ENCODE measurements at regions not wholly inside any gene's neighbourhood (a gene's known extent, or its start where the extent isn't known, plus 50 kb on each side); places are given as distances from the start of the nearest gene placed in this dataset.

DNA sequence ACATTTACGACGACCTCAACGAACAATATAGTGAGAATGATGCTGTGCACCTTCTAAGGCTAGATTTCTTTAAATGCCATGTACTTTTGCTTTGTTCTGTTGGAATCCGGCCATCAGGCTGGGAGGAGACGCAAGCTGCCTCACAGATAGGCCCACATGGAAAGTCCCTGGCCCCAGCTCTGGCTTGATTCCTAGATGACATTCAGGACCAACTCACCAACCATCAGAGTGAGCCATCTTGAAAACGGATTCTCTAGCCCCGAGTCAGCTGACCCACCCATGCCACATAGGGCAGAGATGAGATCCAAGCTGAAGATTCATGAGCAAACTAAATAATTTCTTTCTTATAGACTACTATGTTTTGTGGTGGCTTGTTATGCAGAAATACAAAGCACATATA lies 164.4 kb downstream of the ZNF281 start:
- no peak for DNase-seq

- no peak for DNase-seq
Measured at GRCh38 chr1:200243042-200243437, 166.8 kb downstream of the ZNF281 start.

- DNase-seq = no peak
Measured at GRCh38 chr1:200242110-200243041, 167.5 kb downstream of the ZNF281 start.

GRCh38 chr1:200240656-200241055 lies 169.2 kb downstream of the ZNF281 start:
- DNase-seq = no peak

GRCh38 chr1:200238311-200238710 lies 171.5 kb downstream of the ZNF281 start:
- no peak for DNase-seq

- DNase-seq = no peak
Measured at GRCh38 chr1:200237066-200237465, 172.8 kb downstream of the ZNF281 start.

- DNase-seq = no peak
Measured at GRCh38 chr1:200234938-200235337, 174.9 kb downstream of the ZNF281 start.

GRCh38 chr1:200233393-200233792 lies 176.4 kb downstream of the ZNF281 start:
- DNase-seq = no peak

GRCh38 chr1:200231787-200232231 lies 178.0 kb downstream of the ZNF281 start:
- DNase-seq = no peak

DNA sequence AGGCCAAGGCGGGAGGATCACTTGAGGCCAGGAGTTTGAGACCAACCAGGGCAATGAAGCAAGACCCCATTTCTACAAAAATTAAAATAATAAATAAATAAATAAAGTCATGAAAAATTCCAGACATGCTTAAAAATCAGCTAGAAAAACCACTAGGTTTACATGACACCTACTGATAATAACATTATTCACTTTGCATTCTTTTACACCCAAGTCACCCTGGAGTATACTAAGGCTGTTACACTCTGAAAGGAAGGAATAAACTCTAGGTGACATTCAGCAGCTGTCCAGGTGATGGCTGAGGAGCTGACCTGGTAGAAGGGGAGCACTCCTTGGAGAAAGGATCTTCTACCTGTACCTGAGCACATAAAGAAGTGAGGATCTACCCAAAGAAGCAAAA lies 179.2 kb downstream of the ZNF281 start:
- no peak for DNase-seq

DNA sequence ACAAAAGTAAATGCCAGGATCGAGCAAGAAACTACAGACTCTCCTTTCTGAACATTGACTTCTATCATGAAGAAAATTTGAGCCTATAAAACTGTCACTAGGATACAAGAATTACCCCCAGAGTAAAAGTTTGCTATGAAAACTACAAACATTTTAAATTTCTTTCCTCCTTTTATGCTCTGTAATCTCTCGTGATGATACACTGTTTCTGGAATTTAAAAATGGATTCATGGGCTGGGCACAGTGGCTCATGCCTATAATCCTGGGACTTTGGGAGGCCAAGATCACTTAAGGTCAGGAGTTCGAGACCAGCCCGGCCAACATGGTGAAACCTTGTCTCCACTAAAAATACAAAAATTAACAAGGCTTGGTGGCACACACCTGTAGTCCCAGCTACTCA lies 181.3 kb downstream of the ZNF281 start:
- no peak for DNase-seq

DNA sequence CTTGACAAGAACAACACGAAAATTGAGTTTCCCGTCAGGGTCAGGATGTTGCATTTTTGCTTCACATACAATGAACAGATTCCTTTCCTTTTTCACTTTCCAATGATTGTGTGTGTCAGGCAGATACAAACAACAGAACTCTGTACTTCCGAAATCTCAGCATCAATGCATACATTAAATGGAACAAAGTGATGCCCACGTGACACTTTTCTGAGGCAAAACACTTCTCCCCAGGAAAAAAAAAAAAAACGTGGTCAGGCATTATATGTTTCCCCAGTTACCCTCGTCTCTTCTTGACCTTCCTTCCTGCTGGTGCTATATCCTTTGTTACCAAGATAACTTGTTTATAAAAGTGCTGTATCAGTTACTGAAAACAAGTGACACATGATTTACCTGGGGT lies 181.8 kb downstream of the ZNF281 start:
- no peak for DNase-seq
